GM12878 (cell line): ENCODE measurements at regions not wholly inside any gene's neighbourhood (a gene's known extent, or its start where the extent isn't known, plus 50 kb on each side); places are given as distances from the start of the nearest gene placed in this dataset.

ENCODE experiments used
- ATAC-seq: fragments of 200-7000 bp; cut with Tn5 transposase; 3 replicates; pipeline ENCODE4 v1.9.1; 2020; ENCODE audit warnings: mild to moderate bottlenecking, moderate library complexity
- BruUV-seq: library from RNA; stranded (reverse); fragments of 400-500 nt; replicated peaks from 2 replicates; lab custom pipeline; 2021; lab: Mats Ljungman, UMichigan
- CTCF ChIA-PET: fragments of 300-600 bp; sonication (Branson Sonifier 250); formaldehyde crosslinking; extraction: SDS; loops from one replicate; lab custom pipeline; 2021; ENCODE audit warnings: inconsistent platforms; lab: Yijun Ruan, JAX
- POLR2A ChIA-PET: fragments of 350-600 bp; formaldehyde crosslinking; extraction: SDS; loops from one replicate; lab custom pipeline; 2021; ENCODE audit warnings: inconsistent platforms; lab: Charles Lee
- RAD21 ChIA-PET: fragments of 300-600 bp; sonication (Branson Sonifier 250); formaldehyde crosslinking; loops from one replicate; lab custom pipeline; 2023; ENCODE audit warnings: antibody characterized with exemption; ENCODE audit not compliant: unreplicated experiment; lab: Charles Lee
- SMC1A ChIA-PET: fragments of 300-600 bp; sonication (Branson Sonifier 250); formaldehyde crosslinking; loops from one replicate; lab custom pipeline; 2023; ENCODE audit not compliant: unreplicated experiment, uncharacterized antibody; lab: Charles Lee
- DNase-seq: peaks from one replicate; pipeline ENCODE4 v3.0.0-alpha.2; 2011; ENCODE audit warnings: low read depth, low spot score
- FAIRE-seq: peaks from 3 replicates; lab custom pipeline; 2011; peaks lifted over from hg19 to GRCh38; lab: Jason Lieb, UNC
- H2AFZ ChIP-seq: 2 replicates; pipeline ENCODE4 v1.6.0; 2011; ENCODE audit warnings: low read depth, low read length, control low read depth; ENCODE audit not compliant: control insufficient read depth
- H3K27ac ChIP-seq: 2 replicates; pipeline ENCODE4 v1.5.1; 2011; ENCODE audit warnings: control low read depth; ENCODE audit not compliant: control insufficient read depth, insufficient read depth
- H3K27me3 ChIP-seq, 2 experiments: replicated peaks in 1 of 2; 2 replicates each; pipeline versions ENCODE4 v1.6.0 to v1.6.1; 2011; ENCODE audit warnings: low read length in 1 of 2; ENCODE audit not compliant: control insufficient read depth in 2 of 2, insufficient read depth in 2 of 2
- H3K36me3 ChIP-seq, 2 experiments: 2 replicates each; pipeline ENCODE4 v1.5.1; 2011; ENCODE audit warnings: low read length in 1 of 2; ENCODE audit not compliant: control insufficient read depth in 2 of 2, insufficient read depth in 2 of 2
- H3K4me1 ChIP-seq: 2 replicates; pipeline ENCODE4 v1.6.1; 2011; ENCODE audit warnings: mild to moderate bottlenecking, low read length, moderate library complexity, mixed read lengths; ENCODE audit not compliant: control insufficient read depth, insufficient read depth
- H3K4me2 ChIP-seq: 2 replicates; pipeline ENCODE4 v1.6.0; 2011; ENCODE audit warnings: control low read depth; ENCODE audit not compliant: control insufficient read depth, insufficient read depth
- H3K4me3 ChIP-seq: fragments of 200-600 bp; sonication (generic); 2 replicates; pipeline ENCODE4 v1.5.1; 2016
- H3K79me2 ChIP-seq: 2 replicates; pipeline ENCODE4 v1.6.0; 2011; ENCODE audit warnings: low read length; ENCODE audit not compliant: control insufficient read depth, insufficient read depth
- H3K9ac ChIP-seq: 2 replicates; pipeline ENCODE4 v1.8.0; 2011; ENCODE audit warnings: low read length, control low read depth, mixed read lengths; ENCODE audit not compliant: control insufficient read depth, insufficient read depth
- H3K9me3 ChIP-seq: replicated peaks from 3 replicates; pipeline ENCODE4 v1.5.1; 2011; ENCODE audit warnings: mild to moderate bottlenecking, low read length; ENCODE audit not compliant: control insufficient read depth, insufficient read depth
- H4K20me1 ChIP-seq: 2 replicates; pipeline ENCODE4 v1.6.0; 2011; ENCODE audit not compliant: control insufficient read depth, insufficient read depth
- CREM ChIP-seq: IDR thresholded peaks from 2 replicates; pipeline ENCODE4 v1.6.1; 2014; ENCODE audit warnings: antibody characterized with exemption, low read depth
- ETV6 ChIP-seq, 2 experiments: fragments of 450-650 bp in 1 of 2; IDR thresholded peaks in 1 of 2; conservative IDR thresholded peaks in 1 of 2; 2 replicates each; pipeline ENCODE4 v1.6.1; 2014; ENCODE audit warnings: antibody characterized with exemption in 1 of 2, borderline replicate concordance in 1 of 2, low read depth in 1 of 2, mild to moderate bottlenecking in 1 of 2, moderate library complexity in 1 of 2
- JUNB ChIP-seq: IDR thresholded peaks from 2 replicates; pipeline ENCODE4 v1.6.1; 2016; ENCODE audit warnings: antibody characterized with exemption, mild to moderate bottlenecking
- RFX5 ChIP-seq: IDR thresholded peaks from 2 replicates; pipeline ENCODE4 v1.6.1; 2011; ENCODE audit warnings: low read depth, low read length, improper control_type of control experiment
- SUZ12 ChIP-seq: fragments of 200-600 bp; sonication (generic); IDR thresholded peaks from one replicate; pipeline ENCODE4 v1.6.1; 2018; ENCODE audit warnings: antibody characterized with exemption, mild to moderate bottlenecking; ENCODE audit not compliant: unreplicated experiment
- ZBED1 ChIP-seq: IDR thresholded peaks from 2 replicates; pipeline ENCODE4 v1.6.1; 2016; ENCODE audit warnings: borderline replicate concordance
- ZNF207 ChIP-seq: fragments of 450-650 bp; IDR thresholded peaks from 2 replicates; pipeline ENCODE4 v1.6.1; 2014; ENCODE audit warnings: antibody characterized with exemption, mild to moderate bottlenecking, borderline replicate concordance
- WGBS: methylation state at CpG from one replicate; pipeline ENCODE4 v1.1.6; 2016; ENCODE audit warnings: low lambda C conversion rate; ENCODE audit not compliant: insufficient replicate concordance, insufficient coverage; ENCODE audit errors: missing lambda C conversion rate; 5-methylcytosine and 5-hydroxymethylcytosine counted together
- in situ Hi-C: fragments of 300-500 bp; cut with MboI; formaldehyde crosslinking; loops from 9 replicates; pipeline ENCODE4 v1.14.3; 2018; ENCODE audit warnings: mixed read lengths
- intact Hi-C: fragments of 100-400 bp; cut with micrococcal nuclease; formaldehyde crosslinking; loops from one replicate; pipeline ENCODE4 v1.14.2; 2022; ENCODE audit not compliant: unreplicated experiment
- TF ChIP-seq, protein P1 (sequence below): fragments of 450-650 bp; IDR thresholded peaks from 2 replicates; pipeline ENCODE4 v1.6.1; 2017; ENCODE audit warnings: low read depth, mild to moderate bottlenecking, moderate library complexity
- TF ChIP-seq, protein P2 (sequence below): fragments of 450-650 bp; IDR thresholded peaks from 2 replicates; pipeline ENCODE4 v1.6.1; 2017; ENCODE audit warnings: mild to moderate bottlenecking, moderate library complexity
- TF ChIP-seq, protein P3 (sequence below): IDR thresholded peaks from 2 replicates; pipeline ENCODE4 v1.6.1; 2012; ENCODE audit warnings: low read depth, low read length, improper control_type of control experiment
- TF ChIP-seq, protein P4 (sequence below): fragments of 450-650 bp; IDR thresholded peaks from 2 replicates; pipeline ENCODE4 v1.6.1; 2017; ENCODE audit warnings: mild to moderate bottlenecking
- TF ChIP-seq, protein P5 (sequence below): IDR thresholded peaks from 2 replicates; pipeline ENCODE4 v1.6.1; 2011; ENCODE audit warnings: borderline replicate concordance, low read depth, mild to moderate bottlenecking, moderate library complexity, low read length; ENCODE audit not compliant: insufficient read depth, poor library complexity, severe bottlenecking
- TF ChIP-seq, protein P6 (sequence below): IDR thresholded peaks from 2 replicates; pipeline ENCODE4 v1.6.1; 2012; ENCODE audit warnings: low read depth, low read length, improper control_type of control experiment

DNA sequence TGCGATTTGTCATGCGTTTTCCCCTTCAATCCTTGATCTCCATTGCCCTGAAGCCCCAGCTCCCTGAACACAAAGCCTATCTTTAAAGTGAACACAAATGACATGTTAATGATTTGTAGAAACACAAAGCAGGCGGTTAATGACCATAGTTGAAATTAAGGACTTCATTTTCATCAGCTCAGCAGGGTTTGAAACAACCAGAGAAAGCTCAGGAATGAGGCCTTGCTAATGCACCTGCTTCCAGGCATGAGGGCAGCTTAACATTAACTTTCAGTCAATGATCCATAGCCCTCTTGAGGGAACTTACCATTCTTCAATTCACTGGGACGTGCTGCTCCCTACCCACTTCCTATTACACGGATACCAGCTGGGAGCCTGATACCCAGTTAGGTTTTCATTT lies 427.2 kb upstream of the CBLB start:
- no TSS peak for BruUV-seq
- Histone ChIP-seq H3K27ac (no peak overlapping the region), H3K9ac (no peak overlapping the region), H3K79me2 (no peaks in the 10 kb centered on the region), H3K4me2 (no peak overlapping the region), H3K4me1 (peaks cover 25% of the 10 kb centered on the region), H3K36me3 (no peaks in the 10 kb centered on the region), H2AFZ (no peak overlapping the region), H3K4me3 (no peak overlapping the region), H3K27me3 (no peaks in the 10 kb centered on the region), H3K9me3 (peaks cover 12% of the 10 kb centered on the region), H4K20me1 (no peaks in the 10 kb centered on the region)
- TF ChIP-seq SUZ12 = no peak
- TF ChIP-seq, protein P1, sequence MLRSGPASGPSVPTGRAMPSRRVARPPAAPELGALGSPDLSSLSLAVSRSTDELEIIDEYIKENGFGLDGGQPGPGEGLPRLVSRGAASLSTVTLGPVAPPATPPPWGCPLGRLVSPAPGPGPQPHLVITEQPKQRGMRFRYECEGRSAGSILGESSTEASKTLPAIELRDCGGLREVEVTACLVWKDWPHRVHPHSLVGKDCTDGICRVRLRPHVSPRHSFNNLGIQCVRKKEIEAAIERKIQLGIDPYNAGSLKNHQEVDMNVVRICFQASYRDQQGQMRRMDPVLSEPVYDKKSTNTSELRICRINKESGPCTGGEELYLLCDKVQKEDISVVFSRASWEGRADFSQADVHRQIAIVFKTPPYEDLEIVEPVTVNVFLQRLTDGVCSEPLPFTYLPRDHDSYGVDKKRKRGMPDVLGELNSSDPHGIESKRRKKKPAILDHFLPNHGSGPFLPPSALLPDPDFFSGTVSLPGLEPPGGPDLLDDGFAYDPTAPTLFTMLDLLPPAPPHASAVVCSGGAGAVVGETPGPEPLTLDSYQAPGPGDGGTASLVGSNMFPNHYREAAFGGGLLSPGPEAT = no peak
- TF ChIP-seq, protein P2, sequence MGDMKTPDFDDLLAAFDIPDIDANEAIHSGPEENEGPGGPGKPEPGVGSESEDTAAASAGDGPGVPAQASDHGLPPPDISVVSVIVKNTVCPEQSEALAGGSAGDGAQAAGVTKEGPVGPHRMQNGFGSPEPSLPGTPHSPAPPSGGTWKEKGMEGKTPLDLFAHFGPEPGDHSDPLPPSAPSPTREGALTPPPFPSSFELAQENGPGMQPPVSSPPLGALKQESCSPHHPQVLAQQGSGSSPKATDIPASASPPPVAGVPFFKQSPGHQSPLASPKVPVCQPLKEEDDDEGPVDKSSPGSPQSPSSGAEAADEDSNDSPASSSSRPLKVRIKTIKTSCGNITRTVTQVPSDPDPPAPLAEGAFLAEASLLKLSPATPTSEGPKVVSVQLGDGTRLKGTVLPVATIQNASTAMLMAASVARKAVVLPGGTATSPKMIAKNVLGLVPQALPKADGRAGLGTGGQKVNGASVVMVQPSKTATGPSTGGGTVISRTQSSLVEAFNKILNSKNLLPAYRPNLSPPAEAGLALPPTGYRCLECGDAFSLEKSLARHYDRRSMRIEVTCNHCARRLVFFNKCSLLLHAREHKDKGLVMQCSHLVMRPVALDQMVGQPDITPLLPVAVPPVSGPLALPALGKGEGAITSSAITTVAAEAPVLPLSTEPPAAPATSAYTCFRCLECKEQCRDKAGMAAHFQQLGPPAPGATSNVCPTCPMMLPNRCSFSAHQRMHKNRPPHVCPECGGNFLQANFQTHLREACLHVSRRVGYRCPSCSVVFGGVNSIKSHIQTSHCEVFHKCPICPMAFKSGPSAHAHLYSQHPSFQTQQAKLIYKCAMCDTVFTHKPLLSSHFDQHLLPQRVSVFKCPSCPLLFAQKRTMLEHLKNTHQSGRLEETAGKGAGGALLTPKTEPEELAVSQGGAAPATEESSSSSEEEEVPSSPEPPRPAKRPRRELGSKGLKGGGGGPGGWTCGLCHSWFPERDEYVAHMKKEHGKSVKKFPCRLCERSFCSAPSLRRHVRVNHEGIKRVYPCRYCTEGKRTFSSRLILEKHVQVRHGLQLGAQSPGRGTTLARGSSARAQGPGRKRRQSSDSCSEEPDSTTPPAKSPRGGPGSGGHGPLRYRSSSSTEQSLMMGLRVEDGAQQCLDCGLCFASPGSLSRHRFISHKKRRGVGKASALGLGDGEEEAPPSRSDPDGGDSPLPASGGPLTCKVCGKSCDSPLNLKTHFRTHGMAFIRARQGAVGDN = no peak
- TF ChIP-seq, protein P3, sequence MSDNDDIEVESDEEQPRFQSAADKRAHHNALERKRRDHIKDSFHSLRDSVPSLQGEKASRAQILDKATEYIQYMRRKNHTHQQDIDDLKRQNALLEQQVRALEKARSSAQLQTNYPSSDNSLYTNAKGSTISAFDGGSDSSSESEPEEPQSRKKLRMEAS = no peak
- TF ChIP-seq JUNB = no peak
- TF ChIP-seq, protein P4, sequence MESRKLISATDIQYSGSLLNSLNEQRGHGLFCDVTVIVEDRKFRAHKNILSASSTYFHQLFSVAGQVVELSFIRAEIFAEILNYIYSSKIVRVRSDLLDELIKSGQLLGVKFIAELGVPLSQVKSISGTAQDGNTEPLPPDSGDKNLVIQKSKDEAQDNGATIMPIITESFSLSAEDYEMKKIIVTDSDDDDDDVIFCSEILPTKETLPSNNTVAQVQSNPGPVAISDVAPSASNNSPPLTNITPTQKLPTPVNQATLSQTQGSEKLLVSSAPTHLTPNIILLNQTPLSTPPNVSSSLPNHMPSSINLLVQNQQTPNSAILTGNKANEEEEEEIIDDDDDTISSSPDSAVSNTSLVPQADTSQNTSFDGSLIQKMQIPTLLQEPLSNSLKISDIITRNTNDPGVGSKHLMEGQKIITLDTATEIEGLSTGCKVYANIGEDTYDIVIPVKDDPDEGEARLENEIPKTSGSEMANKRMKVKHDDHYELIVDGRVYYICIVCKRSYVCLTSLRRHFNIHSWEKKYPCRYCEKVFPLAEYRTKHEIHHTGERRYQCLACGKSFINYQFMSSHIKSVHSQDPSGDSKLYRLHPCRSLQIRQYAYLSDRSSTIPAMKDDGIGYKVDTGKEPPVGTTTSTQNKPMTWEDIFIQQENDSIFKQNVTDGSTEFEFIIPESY = no peak
- TF ChIP-seq, protein P5, sequence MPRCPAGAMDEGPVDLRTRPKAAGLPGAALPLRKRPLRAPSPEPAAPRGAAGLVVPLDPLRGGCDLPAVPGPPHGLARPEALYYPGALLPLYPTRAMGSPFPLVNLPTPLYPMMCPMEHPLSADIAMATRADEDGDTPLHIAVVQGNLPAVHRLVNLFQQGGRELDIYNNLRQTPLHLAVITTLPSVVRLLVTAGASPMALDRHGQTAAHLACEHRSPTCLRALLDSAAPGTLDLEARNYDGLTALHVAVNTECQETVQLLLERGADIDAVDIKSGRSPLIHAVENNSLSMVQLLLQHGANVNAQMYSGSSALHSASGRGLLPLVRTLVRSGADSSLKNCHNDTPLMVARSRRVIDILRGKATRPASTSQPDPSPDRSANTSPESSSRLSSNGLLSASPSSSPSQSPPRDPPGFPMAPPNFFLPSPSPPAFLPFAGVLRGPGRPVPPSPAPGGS = no peak
- TF ChIP-seq CREM = no peak
- TF ChIP-seq, protein P6, sequence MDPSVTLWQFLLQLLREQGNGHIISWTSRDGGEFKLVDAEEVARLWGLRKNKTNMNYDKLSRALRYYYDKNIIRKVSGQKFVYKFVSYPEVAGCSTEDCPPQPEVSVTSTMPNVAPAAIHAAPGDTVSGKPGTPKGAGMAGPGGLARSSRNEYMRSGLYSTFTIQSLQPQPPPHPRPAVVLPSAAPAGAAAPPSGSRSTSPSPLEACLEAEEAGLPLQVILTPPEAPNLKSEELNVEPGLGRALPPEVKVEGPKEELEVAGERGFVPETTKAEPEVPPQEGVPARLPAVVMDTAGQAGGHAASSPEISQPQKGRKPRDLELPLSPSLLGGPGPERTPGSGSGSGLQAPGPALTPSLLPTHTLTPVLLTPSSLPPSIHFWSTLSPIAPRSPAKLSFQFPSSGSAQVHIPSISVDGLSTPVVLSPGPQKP = no peak
- no peak for TF ChIP-seq ETV6 (conservative IDR thresholded peaks at IDR 0.05 in 1 of 2, IDR thresholded peaks at IDR 0.05 in 1 of 2; ENCODE audit: borderline replicate concordance in 1 of 2, low read depth in 1 of 2)
- no peak for TF ChIP-seq RFX5
- no peak for TF ChIP-seq ZNF207
- no peak for TF ChIP-seq ZBED1
- ATAC-seq (no peak), DNase-seq (no peak), FAIRE-seq (no peak)
- 99% methylated on average over 5 of the region's 5 CpGs for WGBS
- ChIA-PET RAD21 (interaction anchor here (0.9 to 1.4 kb wide), 2 partner anchors 39 to 314 kb away, joined by 4 to 5 read pairs; no protein-coding TSS in a partner anchor), SMC1A (interaction anchor here (0.6 to 3.6 kb wide), 11 partner anchors 15 to 925 kb away, joined by 3 to 13 read pairs (median 3); no protein-coding TSS in a partner anchor), CTCF (interaction anchor here (0.6 to 1.0 kb wide), 2 partner anchors 24 to 41 kb away, joined by 3 read pairs; no protein-coding TSS in a partner anchor), POLR2A (interaction anchor here (1.4 kb wide), 1 partner anchor 40 kb away, joined by 8 read pairs; no protein-coding TSS in a partner anchor)
- intact Hi-C loops (no loop called here), in situ Hi-C loops (no loop called here)
